EH (cell line): ENCODE measurements at regions not wholly inside any gene's neighbourhood (a gene's known extent, or its start where the extent isn't known, plus 50 kb on each side); places are given as distances from the start of the nearest gene placed in this dataset.
A peak's percentile ranks its signal among the peaks of the same experiment; 100 is the strongest.
"Not testable (repeated sequence)": the region's sequence is repeated elsewhere in the genome, so short reads cannot be mapped to it uniquely, and the experiment has no call there.

ENCODE experiments used
- DNase-seq: peaks from one replicate; pipeline ENCODE4 v3.0.0-alpha.2; 2015; ENCODE audit warnings: low read depth

DNA sequence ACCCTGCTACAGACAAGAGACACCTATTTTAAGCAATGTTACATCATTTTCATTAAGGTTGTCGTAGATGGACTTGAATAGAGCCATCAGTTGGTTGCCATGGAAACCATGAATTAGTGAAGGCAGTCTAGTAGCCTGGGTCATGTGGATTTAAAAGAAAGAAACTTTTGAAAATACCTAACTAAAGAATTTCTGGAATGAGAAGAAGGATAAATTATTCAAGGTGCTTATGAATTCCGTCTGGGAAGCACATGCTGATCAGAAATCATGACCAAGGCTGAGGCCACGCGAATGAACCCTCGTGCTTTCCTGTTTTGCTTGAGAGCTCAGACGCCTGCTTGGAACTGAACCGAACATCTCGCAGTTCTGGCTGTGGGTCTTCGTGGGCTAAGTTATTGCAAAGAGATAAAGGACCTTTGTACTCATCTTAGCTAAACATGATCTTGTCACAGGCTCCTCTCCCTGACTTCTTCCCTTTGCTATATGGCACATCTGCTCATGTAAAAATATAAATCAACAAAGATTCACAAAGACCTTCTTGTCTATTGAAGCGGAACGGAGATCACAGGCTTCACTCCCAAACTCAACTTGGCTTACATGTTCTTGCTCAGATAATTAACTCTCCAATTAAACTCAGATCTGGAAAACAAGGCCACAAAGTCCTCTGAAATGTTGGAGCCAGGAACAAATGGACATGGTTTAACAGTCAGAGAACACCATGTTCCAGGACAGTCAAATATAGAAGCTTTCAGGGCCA, 140.2 kb downstream of the NUFIP1 start:
- DNase-seq = no peak

GRCh38 chr13:44845281-44846058, 143.8 kb downstream of the NUFIP1 start:
- DNase-seq = not testable (repeated sequence)

- no peak for DNase-seq
These were observed 144.5 kb downstream of the NUFIP1 start for GRCh38 chr13:44844786-44845185.

DNA sequence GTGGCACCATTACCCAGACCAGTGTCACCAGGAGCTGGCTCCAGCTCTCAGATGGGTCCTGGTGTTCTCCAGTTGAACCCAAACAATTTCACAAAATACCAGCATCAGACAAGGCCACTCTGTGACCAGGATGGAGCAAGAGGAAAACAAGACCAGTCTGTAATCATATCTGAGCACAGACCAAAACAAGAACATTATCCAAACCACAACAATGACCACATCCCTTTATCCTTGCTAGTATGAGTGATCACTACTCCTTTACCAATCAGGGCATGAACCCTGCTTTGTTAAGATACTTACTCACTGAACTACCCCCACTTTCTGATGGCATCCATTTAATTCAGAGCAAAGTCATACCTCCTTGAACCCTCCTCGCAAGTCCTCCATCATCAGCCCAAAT, 145.9 kb downstream of the NUFIP1 start:
- peak; percentile 61 for DNase-seq

- DNase-seq = peak; percentile 87
These were observed 147.1 kb downstream of the NUFIP1 start for GRCh38 chr13:44842158-44842557.

DNA sequence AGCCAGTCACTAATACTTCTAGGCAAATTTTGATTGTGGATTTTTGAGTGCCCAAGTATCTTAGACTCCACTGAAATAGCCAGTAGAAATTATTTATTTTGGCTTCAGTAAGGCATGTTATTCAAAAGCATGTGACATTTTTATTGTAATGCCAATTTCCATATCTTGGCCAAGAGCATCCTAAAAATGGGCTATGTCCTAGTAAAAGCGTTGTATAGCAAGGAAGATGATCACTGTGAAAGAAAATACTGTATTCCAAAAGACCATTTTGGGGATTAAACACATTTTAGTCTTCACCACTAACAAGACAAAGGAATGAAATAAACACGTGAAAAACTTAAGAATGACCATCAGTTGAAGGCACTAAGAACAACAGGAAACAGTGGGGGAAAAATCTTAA, 149.1 kb downstream of the NUFIP1 start:
- peak; percentile 76 for DNase-seq

- peak; percentile 80 for DNase-seq
These were observed 152.0 kb downstream of the NUFIP1 start for GRCh38 chr13:44837250-44837649.

- DNase-seq = no peak
These were observed 154.9 kb downstream of the NUFIP1 start for GRCh38 chr13:44834404-44834803.

DNA sequence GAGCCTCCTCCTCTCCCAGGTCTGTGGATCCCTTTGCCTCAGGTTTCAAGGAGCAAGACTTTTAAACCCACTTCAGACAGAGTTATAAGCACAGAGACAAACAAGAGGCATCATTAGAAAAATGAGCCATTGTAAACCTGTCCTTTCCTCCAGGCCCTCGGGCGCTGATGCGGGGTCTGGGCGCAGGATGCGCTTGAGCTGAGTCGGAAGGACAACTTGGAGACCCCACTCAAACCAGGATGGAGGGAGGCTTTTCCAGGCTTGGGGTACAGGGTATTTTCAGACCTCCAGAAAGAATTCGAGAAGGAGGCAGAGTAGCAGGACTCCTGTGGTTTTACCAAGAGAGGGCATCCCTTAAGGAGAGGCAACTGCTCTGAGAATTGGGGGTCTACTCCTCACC, 155.6 kb downstream of the NUFIP1 start:
- DNase-seq = no peak

DNA sequence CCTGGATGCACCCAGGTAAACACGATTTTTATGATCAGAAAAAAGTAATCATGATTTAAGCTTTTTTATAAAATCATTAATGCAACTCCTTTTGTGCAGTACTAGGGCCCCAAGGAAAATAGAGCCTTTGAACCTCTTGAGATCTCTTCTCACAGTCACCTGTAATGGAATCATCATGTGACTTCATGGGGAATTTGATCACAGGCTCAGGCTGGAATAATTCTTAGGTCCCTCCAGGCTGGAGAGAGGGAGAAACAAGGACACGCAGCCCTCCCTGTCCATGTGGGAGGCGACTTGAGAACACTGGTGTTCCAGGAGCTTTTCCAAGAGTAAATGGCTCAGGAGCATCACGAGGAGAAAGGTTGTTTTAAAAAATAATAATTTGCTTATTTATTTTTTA, 156.1 kb downstream of the NUFIP1 start:
- DNase-seq = no peak

- DNase-seq = no peak
These were observed 162.5 kb downstream of the NUFIP1 start for GRCh38 chr13:44826591-44827350.

- DNase-seq = no peak
These were observed 163.3 kb downstream of the NUFIP1 start for GRCh38 chr13:44825953-44826352.

- not testable (repeated sequence) for DNase-seq
These were observed 165.7 kb downstream of the NUFIP1 start for GRCh38 chr13:44823555-44823954.

- DNase-seq = no peak
These were observed 167.0 kb downstream of the NUFIP1 start for GRCh38 chr13:44822291-44822690.

DNA sequence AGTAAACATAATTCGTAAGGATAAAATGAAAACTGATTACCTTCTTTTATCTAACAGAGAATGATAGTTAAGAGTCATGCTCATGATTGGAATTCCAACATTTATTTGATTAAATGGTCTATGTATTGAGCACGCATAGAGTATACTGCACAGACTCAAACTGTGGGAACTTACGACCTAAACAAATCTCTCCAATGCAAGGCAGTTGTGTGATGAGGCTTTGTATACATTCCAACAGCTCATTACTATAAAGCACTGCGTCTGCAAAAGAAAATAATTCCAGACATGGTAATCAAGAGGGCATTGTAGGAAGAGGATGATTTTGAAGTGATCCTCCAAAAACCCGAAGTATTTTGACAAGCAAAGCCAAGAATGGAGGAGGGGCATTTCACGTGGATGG, 169.5 kb downstream of the NUFIP1 start:
- peak; percentile 42 for DNase-seq

- peak; percentile 72 for DNase-seq
These were observed 170.0 kb downstream of the NUFIP1 start for GRCh38 chr13:44819245-44819644.

GRCh38 chr13:44818428-44818827, 170.8 kb downstream of the NUFIP1 start:
- peak; percentile 40 for DNase-seq

DNA sequence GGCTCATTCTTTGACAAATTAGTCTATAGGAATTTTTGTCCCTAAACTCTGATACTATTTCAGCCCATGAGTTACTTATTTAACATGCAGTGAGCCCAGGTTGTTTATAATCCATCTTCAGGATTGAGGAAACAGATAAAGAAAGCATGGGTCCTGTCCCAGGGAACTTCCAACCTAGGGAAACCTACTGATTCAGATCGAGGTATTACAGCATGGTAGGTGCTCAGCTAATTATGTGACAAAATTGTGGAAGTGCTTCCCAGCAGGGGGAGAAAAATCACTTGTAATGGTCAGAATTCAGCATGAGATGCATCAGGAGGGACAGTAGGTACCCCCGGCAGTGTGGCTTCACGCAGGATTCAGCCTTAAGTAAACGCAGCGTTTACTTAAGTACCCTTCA, 171.3 kb downstream of the NUFIP1 start:
- DNase-seq = no peak

DNA sequence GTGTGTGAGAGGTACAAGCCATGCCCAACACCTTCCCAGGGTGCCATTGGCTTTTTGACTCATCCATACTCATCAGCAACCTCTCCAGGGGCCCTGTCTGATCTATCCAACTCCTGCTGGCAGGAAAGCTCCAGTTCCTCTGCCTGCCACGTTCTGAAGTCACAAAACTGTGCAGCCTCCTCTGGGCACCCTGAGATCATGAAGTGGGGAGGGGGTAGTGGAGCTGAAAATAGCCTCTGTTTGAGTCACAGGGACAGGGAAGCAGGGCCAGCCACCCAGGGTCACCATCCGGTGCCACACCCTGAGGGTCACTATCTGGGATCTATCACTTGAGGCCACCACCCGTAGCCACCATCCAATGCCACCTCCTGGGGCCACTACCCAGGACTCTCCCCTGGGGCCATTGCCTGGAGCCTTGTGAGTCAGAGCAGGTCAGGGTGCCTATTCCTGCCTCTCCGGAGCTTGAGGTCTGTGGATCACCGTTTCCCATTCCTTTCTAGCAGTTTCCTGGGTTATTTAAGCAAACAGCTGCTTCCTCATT, 172.1 kb downstream of the NUFIP1 start:
- peak; percentile 70 for DNase-seq

DNA sequence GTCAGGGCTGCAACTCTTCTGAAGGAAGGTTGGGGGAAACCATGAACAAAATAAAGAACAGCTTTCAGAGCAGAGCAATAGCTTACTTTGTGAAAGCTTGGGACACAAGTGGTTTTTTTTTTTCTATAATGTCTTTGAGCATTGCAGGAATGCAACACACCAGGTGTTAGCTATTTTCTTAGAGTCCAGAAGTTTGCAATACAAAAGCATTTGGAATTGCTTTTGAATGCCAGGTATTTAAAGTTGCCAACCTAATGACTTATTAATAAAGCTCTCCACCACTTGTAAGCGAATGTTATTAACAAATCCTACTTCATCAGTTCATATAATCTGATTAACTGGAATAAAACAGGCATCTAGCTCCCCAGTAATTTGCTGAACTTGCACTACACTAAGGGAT, 172.6 kb downstream of the NUFIP1 start:
- no peak for DNase-seq

- DNase-seq = peak; percentile 97
These were observed 173.6 kb downstream of the NUFIP1 start for GRCh38 chr13:44815623-44816022.

DNA sequence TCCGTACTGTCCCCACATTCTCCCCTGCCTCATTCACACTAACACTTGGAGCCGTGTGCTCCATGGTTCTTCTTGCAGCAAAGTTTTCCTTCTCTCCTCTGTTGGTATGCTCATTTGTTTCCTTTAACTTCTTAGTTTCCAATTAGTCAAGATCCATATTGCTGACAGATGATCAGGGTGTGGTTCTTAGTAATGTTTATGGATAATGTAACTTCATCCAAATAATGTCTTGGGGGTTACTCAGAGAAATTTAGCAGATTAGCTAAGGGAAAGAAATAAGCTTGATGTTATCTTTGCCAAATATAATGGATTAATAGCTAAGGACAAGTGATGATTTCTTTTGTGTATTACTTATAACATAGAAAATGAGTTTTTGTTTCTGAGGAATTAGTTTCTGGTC, 174.4 kb downstream of the NUFIP1 start:
- no peak for DNase-seq
